ENCODE measurements at regions not wholly inside any gene's neighbourhood (a gene's known extent, or its start where the extent isn't known, plus 50 kb on each side); places are given as distances from the start of the nearest gene placed in this dataset.

DNA sequence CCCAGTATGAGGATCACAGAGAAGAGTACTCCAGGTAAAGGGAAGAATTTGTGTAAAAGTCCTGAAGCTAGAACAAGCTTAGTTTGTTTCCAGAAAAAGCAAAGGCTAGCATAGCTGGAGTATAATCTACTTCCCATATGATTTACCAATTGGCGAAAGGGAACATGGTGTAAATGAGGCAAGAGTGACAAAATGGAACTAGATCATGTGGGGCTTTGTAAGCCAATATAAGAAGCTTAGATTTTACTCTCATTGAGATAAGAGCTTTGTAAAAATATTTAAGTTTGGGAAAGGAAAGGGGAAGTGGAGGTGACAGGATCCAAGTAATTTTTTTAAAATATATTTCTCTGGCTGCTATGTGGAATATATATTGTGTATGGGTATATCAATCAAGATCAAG is 234.9 kb downstream of the KCTD12 start:
- H3K36me3 ChIP-seq, result no peaks in the 10 kb centered on the region
- H3K4me3 ChIP-seq, result no peak overlapping the region
- no peak for DNase-seq
- H3K27me3 ChIP-seq, result no peaks in the 10 kb centered on the region
- peaks cover 0 to 9% (median 0%) of the 10 kb centered on the region in 9 donors for H3K4me1 ChIP-seq
- 96 to 98% methylated on average over 1 of the region's 1 CpG for WGBS, 2 donors
- intact Hi-C loops (cut with DNase I), result no loop called here
- H3K9me3 ChIP-seq, result no peaks in the 10 kb centered on the region
- no peak overlapping the region for H3K27ac ChIP-seq
- no peak for ATAC-seq
- TF ChIP-seq, protein P1, sequence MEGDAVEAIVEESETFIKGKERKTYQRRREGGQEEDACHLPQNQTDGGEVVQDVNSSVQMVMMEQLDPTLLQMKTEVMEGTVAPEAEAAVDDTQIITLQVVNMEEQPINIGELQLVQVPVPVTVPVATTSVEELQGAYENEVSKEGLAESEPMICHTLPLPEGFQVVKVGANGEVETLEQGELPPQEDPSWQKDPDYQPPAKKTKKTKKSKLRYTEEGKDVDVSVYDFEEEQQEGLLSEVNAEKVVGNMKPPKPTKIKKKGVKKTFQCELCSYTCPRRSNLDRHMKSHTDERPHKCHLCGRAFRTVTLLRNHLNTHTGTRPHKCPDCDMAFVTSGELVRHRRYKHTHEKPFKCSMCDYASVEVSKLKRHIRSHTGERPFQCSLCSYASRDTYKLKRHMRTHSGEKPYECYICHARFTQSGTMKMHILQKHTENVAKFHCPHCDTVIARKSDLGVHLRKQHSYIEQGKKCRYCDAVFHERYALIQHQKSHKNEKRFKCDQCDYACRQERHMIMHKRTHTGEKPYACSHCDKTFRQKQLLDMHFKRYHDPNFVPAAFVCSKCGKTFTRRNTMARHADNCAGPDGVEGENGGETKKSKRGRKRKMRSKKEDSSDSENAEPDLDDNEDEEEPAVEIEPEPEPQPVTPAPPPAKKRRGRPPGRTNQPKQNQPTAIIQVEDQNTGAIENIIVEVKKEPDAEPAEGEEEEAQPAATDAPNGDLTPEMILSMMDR (IDR thresholded peaks at IDR 0.05), result no peak

GRCh38 chr13:76647550-76647949 is 238.7 kb downstream of the KCTD12 start:
- Histone ChIP-seq H3K36me3 (no peaks in the 10 kb centered on the region), H3K4me3 (no peak overlapping the region), H3K9me3 (no peaks in the 10 kb centered on the region), H3K4me1 (no peaks in the 10 kb centered on the region), H3K27me3 (no peaks in the 10 kb centered on the region), H3K27ac (no peak overlapping the region)
- DNase-seq, result no peak
- TF ChIP-seq, protein P1 (IDR thresholded peaks at IDR 0.05), result no peak
- no peak for ATAC-seq
- intact Hi-C loops (cut with DNase I), result no loop called here
- WGBS, 2 donors, result 87% methylated on average over 3 of the region's 3 CpGs

- Histone ChIP-seq H3K9me3 (no peaks in the 10 kb centered on the region), H3K4me1 (peaks cover 0 to 3% (median 0%) of the 10 kb centered on the region in 9 donors), H3K27ac (no peak overlapping the region), H3K36me3 (no peaks in the 10 kb centered on the region), H3K27me3 (no peaks in the 10 kb centered on the region), H3K4me3 (no peak overlapping the region)
- TF ChIP-seq, protein P1 (IDR thresholded peaks at IDR 0.05), result no peak
- intact Hi-C loops (cut with DNase I), result no loop called here
- WGBS, 2 donors, result 92 to 98% methylated on average over 2 of the region's 2 CpGs
- DNase-seq, result no peak
- ATAC-seq, result no peak
Measured at GRCh38 chr13:76646946-76647345, 239.3 kb downstream of the KCTD12 start.

DNA sequence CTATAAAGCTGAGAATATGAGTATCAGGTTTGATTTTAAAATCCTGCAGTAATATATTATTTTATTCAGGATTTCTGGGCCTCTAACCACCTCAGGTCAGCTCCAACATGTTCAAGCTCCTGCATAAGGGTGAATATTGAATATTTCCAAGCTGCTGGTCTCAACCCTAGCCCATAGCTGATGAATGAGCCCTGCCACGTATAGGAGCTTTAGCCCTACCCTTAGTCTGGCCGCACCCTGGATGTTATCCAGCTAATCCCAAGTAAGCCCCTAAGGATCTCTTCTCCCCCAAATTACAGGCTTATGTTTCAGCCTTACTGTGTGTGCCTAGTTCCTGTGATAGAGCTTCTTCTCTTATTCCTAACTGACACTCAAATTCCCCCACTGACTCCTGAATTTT is 240.6 kb downstream of the KCTD12 start:
- no peak for DNase-seq
- intact Hi-C loops (cut with DNase I), result no loop called here
- H3K9me3 ChIP-seq, result no peaks in the 10 kb centered on the region
- ATAC-seq, result no peak
- H3K27me3 ChIP-seq, result no peaks in the 10 kb centered on the region
- H3K4me1 ChIP-seq, result peaks cover 0 to 9% (median 0%) of the 10 kb centered on the region in 9 donors
- no peak overlapping the region for H3K27ac ChIP-seq
- WGBS, 2 donors, result 95 to 96% methylated on average over 2 of the region's 2 CpGs
- TF ChIP-seq, protein P1 (IDR thresholded peaks at IDR 0.05), result no peak
- no peaks in the 10 kb centered on the region for H3K36me3 ChIP-seq
- H3K4me3 ChIP-seq, result no peak overlapping the region
